Glomerular visceral epithelial cell (primary cell): ENCODE measurements at regions not wholly inside any gene's neighbourhood (a gene's known extent, or its start where the extent isn't known, plus 50 kb on each side); places are given as distances from the start of the nearest gene placed in this dataset.

Source experiments
- DNase-seq: peaks from one replicate; pipeline ENCODE4 v3.0.0-alpha.2; 2016; ENCODE audit errors: extremely low spot score

- no peak for DNase-seq
These were observed 1158.5 kb downstream of the PCDH9 start for GRCh38 chr13:66071608-66072007.

GRCh38 chr13:66071029-66071428 lies 1159.1 kb downstream of the PCDH9 start:
- DNase-seq = no peak

DNA sequence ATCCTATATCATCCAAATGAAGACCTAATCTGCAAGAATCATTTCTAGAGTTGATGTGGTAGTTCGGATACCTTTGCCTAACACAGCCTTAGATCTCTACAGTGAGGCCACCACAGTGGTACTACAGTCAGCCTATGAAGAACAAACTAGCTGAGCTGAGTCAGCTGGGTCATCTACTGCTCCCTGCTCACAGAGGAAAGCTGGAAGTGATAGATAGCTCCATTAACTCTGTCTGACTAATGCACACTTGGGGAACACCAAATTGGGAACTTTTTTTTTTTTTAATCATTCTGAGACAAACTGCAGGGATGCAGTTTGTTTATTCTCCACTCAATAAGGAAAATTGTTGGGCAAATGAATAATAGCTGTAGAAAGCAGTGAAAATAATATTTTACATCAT lies 1160.6 kb downstream of the PCDH9 start:
- DNase-seq = no peak

DNA sequence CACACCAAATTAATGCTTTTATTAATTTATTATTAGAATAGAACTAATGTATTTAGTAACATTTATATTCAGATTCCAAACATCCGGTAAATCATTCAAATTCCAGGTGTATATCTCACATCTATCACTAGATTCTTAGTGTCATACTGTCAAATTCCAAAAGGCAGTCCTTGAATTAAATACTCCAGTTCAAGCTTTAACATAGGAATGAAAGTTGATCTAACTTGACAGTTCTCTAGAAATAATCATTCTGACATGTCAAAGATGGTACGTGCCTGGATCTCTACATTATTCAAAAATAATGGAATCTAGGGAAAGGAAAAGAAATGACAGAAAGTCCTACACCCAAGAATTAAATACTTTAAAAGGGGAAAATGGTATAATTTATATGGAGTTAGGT lies 1161.5 kb downstream of the PCDH9 start:
- no peak for DNase-seq

- no peak for DNase-seq
These were observed 1181.2 kb downstream of the PCDH9 start for GRCh38 chr13:66048888-66049287.

DNA sequence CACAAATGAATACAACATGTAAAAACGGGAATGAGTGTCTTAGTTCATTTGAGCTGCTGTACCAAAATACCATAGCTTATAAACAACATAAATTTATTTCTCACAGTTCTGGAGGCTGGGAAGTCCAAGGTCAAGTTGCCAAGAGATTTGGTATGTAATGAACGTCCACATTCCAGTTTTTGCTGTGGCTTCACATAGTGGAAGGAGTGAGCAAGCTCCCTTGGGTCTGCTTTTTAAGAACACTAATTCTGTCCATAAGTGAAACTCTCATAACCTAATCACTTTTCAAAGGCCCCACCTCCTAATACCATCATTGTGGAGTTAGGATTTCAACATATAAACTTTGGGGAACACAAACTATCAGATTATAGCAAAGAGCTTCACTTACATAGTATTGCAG lies 1189.6 kb downstream of the PCDH9 start:
- DNase-seq = no peak

GRCh38 chr13:66037096-66037495 lies 1193.0 kb downstream of the PCDH9 start:
- DNase-seq = no peak

DNA sequence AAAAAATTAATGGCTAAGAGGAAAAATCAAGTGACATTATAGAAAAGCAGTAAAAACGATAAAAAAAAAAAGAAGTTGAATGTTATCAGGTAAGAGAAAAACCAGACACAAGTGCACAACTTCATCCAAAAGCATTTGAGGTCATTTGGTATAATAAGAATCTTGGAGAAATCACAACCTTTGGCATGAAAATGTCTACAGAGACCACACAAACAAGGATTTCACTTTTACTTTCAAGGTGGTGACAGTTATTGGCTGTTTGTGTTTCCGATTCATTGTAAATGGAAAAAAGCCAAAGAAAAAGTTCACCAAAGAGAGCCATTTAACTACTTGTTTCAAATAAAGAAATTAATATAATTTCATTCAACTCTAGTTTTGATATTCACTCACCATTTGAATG lies 1193.5 kb downstream of the PCDH9 start:
- no peak for DNase-seq

GRCh38 chr13:66036024-66036614 lies 1194.0 kb downstream of the PCDH9 start:
- DNase-seq = no peak

DNA sequence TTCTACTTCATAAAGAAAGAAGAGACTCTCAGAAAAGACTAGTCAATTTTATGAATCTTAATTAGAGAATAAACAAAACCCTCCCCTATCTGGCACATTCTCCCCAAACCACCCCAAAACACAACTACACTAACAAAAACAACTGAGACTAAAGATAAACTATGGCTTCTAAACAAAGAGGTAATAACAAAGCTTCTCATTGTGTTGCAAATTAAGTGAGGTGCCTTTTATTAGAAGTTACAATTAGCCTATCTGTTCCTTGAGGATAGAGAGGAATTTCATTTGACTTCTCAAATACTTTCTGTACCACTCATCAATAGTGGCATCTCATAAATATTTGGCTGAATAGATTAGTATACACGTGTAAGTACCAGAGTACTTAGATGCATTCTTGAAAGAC lies 1196.2 kb downstream of the PCDH9 start:
- DNase-seq = no peak

GRCh38 chr13:66021846-66022245 lies 1208.3 kb downstream of the PCDH9 start:
- DNase-seq = no peak

DNA sequence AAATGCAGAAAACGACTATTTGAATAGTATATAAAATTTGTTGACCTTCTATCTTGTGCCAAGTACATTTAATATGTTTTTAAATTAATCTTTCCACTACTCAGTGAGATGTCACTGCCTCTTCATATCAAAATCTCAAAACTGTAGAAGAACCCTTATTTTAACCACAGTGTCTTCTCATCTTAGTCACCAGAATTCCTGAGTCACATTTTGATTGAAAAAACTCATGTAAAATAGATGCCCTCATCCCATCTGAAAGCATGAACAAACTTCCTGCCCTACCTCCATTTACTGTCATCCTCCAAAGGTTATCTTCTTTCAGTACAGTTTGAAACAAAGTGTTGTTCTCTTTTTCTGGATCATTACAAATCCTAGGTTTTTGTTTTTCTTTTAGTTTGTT lies 1215.4 kb downstream of the PCDH9 start:
- peak; percentile 6 for DNase-seq

GRCh38 chr13:66009241-66009640 lies 1220.9 kb downstream of the PCDH9 start:
- DNase-seq = no peak

DNA sequence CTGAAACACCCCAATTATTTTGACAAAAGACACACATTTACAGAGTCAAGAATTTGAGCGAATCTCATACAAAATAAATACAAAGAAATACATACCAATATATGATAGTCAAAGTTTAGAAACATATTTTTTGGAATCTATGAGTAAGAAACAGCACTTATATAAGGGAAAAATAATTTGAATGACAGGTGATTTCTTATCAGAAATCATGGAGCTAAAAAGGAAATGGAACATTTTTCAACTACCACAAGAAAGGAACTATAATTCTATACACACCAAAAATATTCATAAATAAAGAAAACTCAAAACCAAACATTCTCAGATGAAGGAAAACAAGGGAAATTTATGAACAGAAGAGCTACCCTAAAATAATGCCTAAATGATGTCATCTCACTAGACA lies 1226.6 kb downstream of the PCDH9 start:
- DNase-seq = no peak

DNA sequence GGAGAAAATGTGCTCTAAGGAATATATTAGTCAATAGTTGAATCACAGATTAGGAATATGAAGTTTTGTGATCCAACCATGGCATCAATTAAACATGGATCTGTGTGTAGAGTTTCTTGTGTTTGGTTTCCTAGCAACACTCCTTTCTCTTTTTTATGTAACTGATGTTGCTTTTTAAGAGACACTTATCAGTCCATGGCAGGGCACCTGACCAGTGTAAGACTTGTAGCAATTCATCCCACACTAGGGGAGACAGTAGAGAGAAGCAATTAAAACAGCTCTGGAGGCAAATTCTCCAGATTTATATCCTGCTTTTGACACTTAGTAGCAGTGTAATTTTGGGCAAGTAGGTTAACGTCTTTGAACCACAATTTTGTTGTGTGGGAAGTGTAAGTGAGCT lies 1229.0 kb downstream of the PCDH9 start:
- DNase-seq = no peak

GRCh38 chr13:65999411-65999810 lies 1230.7 kb downstream of the PCDH9 start:
- DNase-seq = no peak

DNA sequence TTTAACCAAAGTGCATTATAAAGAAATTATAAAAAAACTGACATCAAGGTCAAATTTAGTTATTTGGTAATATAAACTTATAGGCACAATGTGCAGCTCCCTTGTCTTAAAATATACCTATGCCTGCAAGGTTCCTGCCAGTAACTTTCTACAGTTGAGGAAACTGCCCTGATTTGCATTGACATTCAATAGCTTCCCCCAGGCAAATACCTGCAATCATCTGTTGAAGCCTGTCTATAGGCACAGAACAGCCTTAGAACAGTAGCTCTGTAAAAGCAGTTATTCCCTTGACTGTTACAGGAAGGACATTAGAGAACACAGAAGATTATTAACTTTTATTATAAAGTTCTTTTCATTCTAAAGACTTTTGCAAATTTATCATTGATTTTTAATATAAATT lies 1239.5 kb downstream of the PCDH9 start:
- DNase-seq = no peak

DNA sequence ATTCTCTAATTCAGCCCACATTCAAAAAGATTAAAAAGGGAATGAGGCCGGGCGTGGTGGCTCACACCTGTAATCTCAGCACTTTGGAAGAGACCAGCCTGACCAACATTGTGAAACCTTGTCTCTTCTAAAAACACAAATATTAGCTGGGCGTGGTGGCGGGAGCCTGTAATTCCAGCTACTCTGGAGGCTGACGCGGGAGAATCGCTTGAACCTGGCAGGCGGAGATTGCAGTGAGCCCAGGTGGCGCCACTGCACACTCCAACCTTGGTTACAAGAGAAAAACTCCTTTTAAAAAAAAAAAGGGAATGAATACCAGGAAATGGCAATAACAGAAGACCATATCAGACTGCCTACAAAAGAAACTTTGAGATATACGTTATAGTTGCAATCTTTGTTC lies 1244.5 kb downstream of the PCDH9 start:
- no peak for DNase-seq

DNA sequence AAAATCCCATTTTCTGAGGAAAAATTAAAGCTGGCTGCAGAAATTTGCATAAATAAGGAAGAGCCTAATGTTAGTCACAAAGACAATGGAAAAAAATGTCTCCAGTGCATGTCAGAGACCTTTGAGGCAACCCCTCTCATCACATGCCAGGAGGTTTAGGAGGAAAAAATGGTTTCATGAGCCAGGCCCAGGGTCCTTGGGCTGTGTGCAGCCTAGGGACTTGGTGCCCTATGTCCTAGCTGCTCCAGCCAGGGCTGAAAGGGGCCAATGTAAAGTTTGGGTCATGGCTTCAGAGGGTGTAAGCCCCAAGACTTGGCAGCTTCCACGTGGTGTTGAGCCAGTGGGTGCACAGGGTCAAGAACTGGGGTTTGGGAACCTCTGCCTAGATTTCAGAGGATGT lies 1252.6 kb downstream of the PCDH9 start:
- DNase-seq = no peak

DNA sequence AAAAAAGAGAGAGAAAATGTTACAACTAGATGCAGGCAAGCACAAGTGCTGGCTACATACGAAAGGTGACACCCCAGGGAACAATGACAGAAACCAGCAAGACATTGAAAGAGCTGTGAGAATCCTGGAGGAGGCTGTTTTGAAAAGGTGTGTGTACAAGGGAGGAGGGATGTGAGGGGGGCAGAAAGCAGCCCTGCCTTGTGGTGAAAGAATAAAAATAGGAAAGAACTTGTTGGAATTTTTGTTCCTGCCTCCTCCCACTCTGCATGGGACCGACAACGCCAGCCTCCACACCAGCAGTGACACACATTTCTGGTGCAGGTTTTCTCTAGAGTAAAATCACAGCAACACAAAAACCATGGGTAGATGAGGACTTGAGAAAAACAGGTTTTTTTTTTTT lies 1258.6 kb downstream of the PCDH9 start:
- DNase-seq = no peak

- DNase-seq = peak; percentile 16
These were observed 1263.1 kb downstream of the PCDH9 start for GRCh38 chr13:65966991-65967451.

GRCh38 chr13:65965501-65965900 lies 1264.6 kb downstream of the PCDH9 start:
- DNase-seq = no peak

DNA sequence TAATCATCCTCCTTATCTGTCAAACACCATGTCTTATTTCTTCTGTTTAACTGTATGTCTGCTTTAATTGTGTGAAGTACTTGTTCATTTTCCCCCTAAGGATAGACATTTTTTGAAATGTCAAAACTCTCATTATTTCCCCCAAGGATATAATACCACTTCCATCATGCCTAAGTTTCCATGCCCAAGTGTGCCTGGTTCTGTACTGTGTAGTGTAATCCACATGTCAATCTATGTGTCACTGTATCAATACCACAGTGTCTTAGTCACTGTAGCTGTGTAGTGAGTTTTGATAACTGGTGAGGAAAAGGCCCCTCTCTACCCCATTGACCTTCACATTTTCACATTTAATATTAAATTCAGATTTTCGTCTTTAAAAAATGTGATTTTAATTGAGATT lies 1265.5 kb downstream of the PCDH9 start:
- DNase-seq = no peak

DNA sequence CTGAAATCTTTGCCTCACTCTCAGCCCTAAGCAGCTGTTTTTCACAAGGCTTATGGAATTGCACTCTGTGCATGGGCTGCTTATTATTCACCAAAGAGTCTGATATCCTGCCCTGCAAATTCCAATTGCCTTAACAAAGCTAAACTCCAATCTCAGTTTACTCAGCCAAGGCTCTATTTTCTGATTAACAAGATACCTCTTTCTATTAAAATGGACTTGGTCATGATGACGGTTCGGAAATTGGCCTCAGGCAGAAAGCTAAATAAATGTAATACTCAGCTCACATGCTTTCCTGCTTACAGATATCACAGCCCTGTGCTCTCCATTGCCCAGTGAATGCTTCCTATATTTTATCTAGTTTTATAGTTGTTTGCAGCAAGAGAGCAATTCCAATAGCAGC lies 1270.8 kb downstream of the PCDH9 start:
- DNase-seq = no peak
